Hepatocyte (in vitro differentiated cells): ENCODE measurements at regions not wholly inside any gene's neighbourhood (a gene's known extent, or its start where the extent isn't known, plus 50 kb on each side); places are given as distances from the start of the nearest gene placed in this dataset.

ENCODE experiments used
- CTCF ChIP-seq: fragments of 200-600 bp; sonication (generic); IDR thresholded peaks from 2 replicates; pipeline ENCODE4 v1.5.1; 2016; ENCODE audit warnings: antibody characterized with exemption, mild to moderate bottlenecking; ENCODE audit not compliant: poor library complexity
- EZH2 ChIP-seq: fragments of 200-600 bp; sonication (generic); IDR thresholded peaks from 2 replicates; pipeline ENCODE4 v1.6.1; 2016; ENCODE audit warnings: antibody characterized with exemption, mild to moderate bottlenecking, borderline replicate concordance
- EZH2phosphoT487 ChIP-seq: fragments of 200-600 bp; sonication (generic); IDR thresholded peaks from one replicate; pipeline ENCODE4 v1.6.1; 2018; ENCODE audit warnings: antibody characterized with exemption, mild to moderate bottlenecking, low read depth, moderate library complexity; ENCODE audit not compliant: unreplicated experiment, severe bottlenecking

GRCh38 chr5:102040326-102040725 is 255.8 kb downstream of the SLCO4C1 start:
- TF ChIP-seq CTCF (no peak), EZH2 (no peak), EZH2phosphoT487 (no peak)
